HG03045 (cell line): ENCODE measurements at regions not wholly inside any gene's neighbourhood (a gene's known extent, or its start where the extent isn't known, plus 50 kb on each side); places are given as distances from the start of the nearest gene placed in this dataset.
"Not testable (repeated sequence)": the region's sequence is repeated elsewhere in the genome, so short reads cannot be mapped to it uniquely, and the experiment has no call there.

Experiments
- ATAC-seq: cut with Tn5 transposase; IDR thresholded peaks from one replicate; pipeline ENCODE4 v1.9.1; 2021; ENCODE audit warnings: mild to moderate bottlenecking, moderate library complexity; ENCODE audit not compliant: unreplicated experiment

GRCh38 chr3:118245312-118245711, 789.3 kb downstream of the IGSF11 start:
- no peak for ATAC-seq

GRCh38 chr3:118258850-118259249, 775.8 kb downstream of the IGSF11 start:
- ATAC-seq, result not testable (repeated sequence)

- no peak for ATAC-seq
Observed at GRCh38 chr3:118262800-118263402, 771.7 kb downstream of the IGSF11 start.

DNA sequence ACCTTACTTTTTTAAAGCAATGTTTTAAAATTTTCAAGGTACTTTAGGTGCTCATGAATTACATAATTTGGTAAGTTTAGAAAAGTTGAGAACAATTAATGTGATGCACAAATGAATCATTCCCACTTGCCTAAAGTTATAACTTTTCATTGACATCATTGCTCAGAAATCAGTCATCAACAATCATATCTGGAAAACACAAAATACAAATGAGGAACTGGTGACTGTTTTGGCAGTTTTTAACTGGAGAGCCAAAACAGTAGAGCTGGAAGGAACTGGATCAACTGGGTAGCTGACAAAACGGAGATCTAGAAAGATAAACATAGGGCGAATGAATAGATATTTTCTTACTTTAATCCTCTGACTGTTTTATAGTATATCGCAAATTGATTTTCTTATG, 767.1 kb downstream of the IGSF11 start:
- no peak for ATAC-seq

GRCh38 chr3:118269537-118270125, 765.0 kb downstream of the IGSF11 start:
- no peak for ATAC-seq

- ATAC-seq, result no peak
Observed at GRCh38 chr3:118272991-118273390, 761.7 kb downstream of the IGSF11 start.

- ATAC-seq, result no peak
Observed at GRCh38 chr3:118277814-118278213, 756.8 kb downstream of the IGSF11 start.

DNA sequence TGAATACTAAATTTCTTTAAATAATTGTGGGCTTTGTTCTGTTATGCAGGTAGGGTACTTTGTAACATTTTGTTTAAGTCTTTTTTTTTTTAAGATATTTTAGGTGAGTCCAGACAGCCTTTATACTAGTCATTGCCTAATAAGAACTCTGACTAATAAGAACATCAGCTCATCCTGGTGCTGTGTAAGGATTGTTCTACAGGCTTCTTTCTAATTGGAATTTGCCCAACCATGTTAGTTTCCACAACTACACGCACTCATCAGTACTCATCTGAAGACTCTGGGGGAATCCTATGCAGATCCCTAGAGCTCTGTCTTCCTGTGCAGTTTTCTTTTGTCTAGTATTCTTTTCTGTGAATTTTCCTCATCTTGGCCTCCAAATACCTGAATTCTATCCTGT, 741.8 kb downstream of the IGSF11 start:
- ATAC-seq, result no peak

DNA sequence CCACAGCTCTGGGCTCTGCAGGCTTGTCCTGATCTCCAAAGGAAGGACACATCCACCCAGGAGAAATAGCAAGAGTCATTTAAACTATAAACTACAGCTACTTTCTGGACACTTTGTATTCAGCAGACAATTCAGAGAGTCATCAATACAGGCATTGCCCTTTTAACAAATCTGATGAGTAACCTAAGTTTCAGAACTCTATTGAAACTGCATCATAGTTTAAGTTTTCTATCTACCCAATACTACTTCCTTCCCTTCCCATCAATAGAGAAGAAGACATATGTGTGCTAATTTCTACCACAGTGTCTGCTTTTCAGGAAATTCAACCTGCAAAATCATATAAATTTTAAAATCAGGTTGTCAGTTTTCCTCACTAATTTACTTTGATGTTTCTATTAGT, 736.5 kb downstream of the IGSF11 start:
- ATAC-seq, result no peak

DNA sequence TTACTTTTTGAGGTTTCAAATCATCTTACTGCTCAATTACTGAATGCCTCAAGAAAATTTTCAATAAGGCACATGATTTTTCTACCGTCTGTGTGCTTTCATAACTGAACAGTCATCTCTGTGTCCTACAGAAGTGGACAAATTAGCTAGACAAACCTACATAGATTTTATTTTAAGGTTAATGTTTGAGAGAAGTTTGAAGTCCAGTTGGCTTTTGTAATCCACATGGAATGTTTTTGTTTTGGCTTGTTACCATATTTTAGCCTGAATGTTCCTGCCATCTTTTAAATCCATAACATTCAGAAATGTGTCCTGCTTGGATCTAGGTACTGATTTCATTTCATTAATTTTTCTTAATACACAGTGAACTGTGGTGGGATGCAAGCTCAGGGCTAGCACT, 730.1 kb downstream of the IGSF11 start:
- ATAC-seq, result no peak

DNA sequence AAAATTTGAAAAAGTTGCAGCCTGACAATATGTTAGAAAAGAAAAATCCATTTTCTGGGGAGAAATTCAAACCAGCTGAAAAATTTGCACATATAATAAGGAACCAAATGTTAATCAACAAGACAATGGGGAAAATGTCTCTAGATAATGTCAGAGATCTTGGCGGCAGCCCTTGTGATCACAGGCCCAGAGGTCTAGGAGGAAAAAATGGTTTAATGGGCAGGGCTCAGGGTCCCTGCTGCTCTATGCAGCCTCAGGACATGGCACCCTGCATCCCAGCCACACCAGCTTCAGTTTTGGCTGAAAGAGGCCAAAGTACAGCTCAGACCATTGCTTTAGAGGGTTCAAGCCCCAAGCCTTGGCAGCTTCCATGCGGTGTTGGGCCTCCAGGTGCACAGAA, 701.9 kb downstream of the IGSF11 start:
- no peak for ATAC-seq

- no peak for ATAC-seq
Observed at GRCh38 chr3:118337649-118338048, 697.0 kb downstream of the IGSF11 start.

DNA sequence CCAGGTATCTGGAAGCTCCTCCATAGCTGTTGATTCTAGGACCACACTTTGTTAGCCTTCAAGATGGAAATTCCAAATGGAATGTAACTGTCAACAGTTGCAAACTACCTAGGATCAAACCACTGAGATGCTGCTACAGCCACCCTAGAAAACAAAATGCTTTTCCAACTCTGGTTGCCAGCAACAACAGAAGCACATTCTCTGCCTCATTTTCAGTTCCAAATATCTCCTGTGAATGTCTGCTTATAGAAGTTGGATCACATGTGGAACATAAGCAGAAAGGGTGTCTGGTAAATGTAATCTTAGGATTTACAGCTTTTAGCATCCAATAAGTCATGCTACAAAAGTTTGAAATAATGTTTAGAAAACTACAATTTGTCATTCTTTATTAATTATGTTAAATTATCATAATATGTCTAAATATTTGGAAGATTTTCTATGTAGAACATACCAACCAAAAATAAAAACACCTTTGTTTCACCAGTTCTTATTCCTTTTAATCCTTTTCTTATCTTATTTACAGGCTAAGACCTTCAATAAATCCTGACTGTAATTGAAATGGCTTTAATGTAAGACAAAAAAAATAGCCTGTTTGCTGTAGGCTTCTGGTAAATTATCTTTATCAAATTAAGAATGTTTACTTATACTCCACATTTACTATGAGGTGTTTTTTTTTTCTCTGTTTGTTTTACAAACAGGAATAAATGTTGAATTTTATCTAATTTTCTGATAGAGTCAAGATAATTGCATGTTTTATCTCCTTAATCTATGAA, 687.1 kb downstream of the IGSF11 start:
- ATAC-seq, result no peak

DNA sequence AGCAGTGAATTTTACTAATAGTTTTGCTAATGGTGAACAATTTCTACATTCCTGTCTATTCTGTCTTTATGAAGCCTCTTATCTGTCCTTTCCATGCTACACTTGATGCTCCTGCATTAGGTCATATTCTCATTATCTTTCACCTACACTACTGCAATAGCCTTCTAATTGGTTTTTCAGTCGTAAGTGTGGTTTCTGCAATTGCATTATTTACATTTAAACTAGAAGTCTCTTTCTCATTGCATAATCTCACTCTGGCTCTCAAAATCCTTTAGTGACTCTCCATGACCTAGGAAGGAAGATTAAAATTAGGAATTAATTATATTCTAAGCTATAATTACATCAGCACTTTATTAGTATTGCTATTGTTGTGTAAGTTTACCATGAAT, 686.5 kb downstream of the IGSF11 start:
- no peak for ATAC-seq

- ATAC-seq, result no peak
Observed at GRCh38 chr3:118354556-118354955, 680.1 kb downstream of the IGSF11 start.

- no peak for ATAC-seq
Observed at GRCh38 chr3:118369892-118370491, 664.7 kb downstream of the IGSF11 start.

DNA sequence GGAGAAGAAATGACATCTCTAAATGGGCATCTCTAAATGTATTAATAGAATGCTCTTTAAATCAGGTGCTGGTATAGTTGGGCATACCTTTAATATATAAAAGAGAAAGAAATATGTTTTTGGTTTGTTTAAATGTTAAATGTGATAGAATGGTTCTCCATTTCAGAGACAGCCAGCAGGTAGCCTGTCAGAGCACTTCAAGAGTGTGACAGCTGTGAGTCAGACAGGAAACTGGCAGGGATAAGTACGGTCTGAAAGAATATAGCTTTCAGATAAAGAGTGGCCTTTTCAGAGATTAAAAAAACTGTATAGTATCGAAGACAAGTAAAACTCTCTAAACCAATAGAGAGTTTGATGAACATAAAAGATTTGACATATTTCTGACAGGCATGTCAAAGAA, 654.1 kb downstream of the IGSF11 start:
- no peak for ATAC-seq

DNA sequence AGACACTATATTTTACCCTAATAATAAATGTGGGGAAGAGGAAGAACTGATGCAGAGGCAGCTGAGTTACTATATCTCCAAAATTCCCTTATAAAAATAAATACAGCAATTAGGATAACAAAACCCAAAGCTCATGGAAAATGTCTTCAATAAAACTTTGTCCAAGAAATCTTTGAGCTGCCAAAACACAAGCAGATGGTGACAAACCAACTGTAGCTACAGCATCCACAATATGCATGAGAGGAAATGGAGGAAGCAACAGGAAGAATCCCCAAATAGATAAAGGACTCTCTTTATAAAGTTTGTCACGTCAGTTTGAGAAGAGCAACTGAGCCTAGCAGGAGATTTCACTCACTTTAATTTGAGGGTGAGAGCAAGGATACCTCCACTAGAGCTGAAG, 638.2 kb downstream of the IGSF11 start:
- no peak for ATAC-seq

DNA sequence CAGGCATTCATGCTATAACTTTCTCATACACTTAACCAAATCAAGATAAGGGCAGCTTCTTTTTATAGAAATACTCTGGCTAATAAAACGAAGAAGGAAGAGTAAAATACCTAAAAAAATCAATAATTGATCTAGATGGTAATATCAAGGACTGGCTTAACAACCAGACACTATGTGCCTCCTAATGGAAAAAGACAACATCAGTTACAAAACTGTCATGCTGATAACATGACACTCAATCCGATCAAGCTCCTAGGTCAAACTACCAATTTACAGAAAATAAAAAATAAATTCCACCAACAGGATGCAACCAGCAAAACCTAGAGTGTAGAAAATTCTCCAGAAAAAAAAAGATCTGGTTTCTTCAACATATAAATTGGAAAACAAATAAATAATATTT, 634.6 kb downstream of the IGSF11 start:
- ATAC-seq, result no peak

GRCh38 chr3:118400886-118401285, 633.8 kb downstream of the IGSF11 start:
- ATAC-seq, result no peak

DNA sequence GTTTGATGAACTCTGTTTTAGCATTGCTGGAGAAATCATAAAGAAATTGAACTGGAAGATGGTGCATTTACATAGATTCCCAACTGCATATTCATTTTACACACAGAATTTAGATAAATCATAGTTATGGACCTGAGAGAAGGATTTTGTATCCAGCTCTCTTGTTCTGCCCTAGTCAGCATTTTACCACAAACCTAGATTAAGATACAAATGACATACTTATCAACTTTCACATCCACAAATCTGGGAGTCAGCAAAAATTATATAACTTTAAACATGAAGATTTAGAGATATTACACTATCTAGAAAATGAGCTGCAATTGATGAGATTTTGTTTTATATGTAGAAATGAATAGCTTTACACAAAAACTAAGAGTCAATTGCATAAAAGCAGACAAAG, 632.8 kb downstream of the IGSF11 start:
- ATAC-seq, result no peak

- ATAC-seq, result no peak
Observed at GRCh38 chr3:118402971-118403370, 631.7 kb downstream of the IGSF11 start.
